CD4-positive, alpha-beta T cell treated with Interferon gamma for 1 hour (primary cell): ENCODE measurements at regions not wholly inside any gene's neighbourhood (a gene's known extent, or its start where the extent isn't known, plus 50 kb on each side); places are given as distances from the start of the nearest gene placed in this dataset.
"Not testable (repeated sequence)": the region's sequence is repeated elsewhere in the genome, so short reads cannot be mapped to it uniquely, and the experiment has no call there.

Source experiments
- DNase-seq: peaks from one replicate; pipeline ENCODE4 v3.0.0-alpha.2; 2020

GRCh38 chr13:34376483-34376882, 558.5 kb downstream of the RFC3 start:
- no peak for DNase-seq

GRCh38 chr13:34381228-34381627, 560.8 kb upstream of the NBEA start:
- DNase-seq: no peak

GRCh38 chr13:34383728-34384127, 558.3 kb upstream of the NBEA start:
- no peak for DNase-seq

GRCh38 chr13:34386229-34386628, 555.8 kb upstream of the NBEA start:
- not testable (repeated sequence) for DNase-seq

GRCh38 chr13:34391076-34391475, 551.0 kb upstream of the NBEA start:
- no peak for DNase-seq

GRCh38 chr13:34401696-34402095, 540.4 kb upstream of the NBEA start:
- no peak for DNase-seq

- DNase-seq: no peak
Observed at GRCh38 chr13:34405410-34406181, 536.5 kb upstream of the NBEA start.

GRCh38 chr13:34408640-34409039, 533.4 kb upstream of the NBEA start:
- DNase-seq: no peak

GRCh38 chr13:34409496-34410182, 532.4 kb upstream of the NBEA start:
- DNase-seq: no peak

- DNase-seq: no peak
Observed at GRCh38 chr13:34410678-34411077, 531.4 kb upstream of the NBEA start.

GRCh38 chr13:34411177-34411576, 530.9 kb upstream of the NBEA start:
- DNase-seq: no peak

- DNase-seq: no peak
Observed at GRCh38 chr13:34411894-34412293, 530.2 kb upstream of the NBEA start.

GRCh38 chr13:34412295-34412694, 529.8 kb upstream of the NBEA start:
- DNase-seq: no peak

GRCh38 chr13:34412817-34413375, 529.2 kb upstream of the NBEA start:
- DNase-seq: no peak

- DNase-seq: no peak
Observed at GRCh38 chr13:34413538-34414210, 528.4 kb upstream of the NBEA start.

- no peak for DNase-seq
Observed at GRCh38 chr13:34414616-34415015, 527.5 kb upstream of the NBEA start.

GRCh38 chr13:34416971-34417380, 525.1 kb upstream of the NBEA start:
- no peak for DNase-seq

- no peak for DNase-seq
Observed at GRCh38 chr13:34417896-34418295, 524.2 kb upstream of the NBEA start.

GRCh38 chr13:34419025-34419424, 523.0 kb upstream of the NBEA start:
- DNase-seq: no peak

- no peak for DNase-seq
Observed at GRCh38 chr13:34419755-34420154, 522.3 kb upstream of the NBEA start.

GRCh38 chr13:34420702-34421346, 521.2 kb upstream of the NBEA start:
- no peak for DNase-seq

- no peak for DNase-seq
Observed at GRCh38 chr13:34421347-34421719, 520.7 kb upstream of the NBEA start.

GRCh38 chr13:34421858-34422475, 520.1 kb upstream of the NBEA start:
- no peak for DNase-seq
